NCI-H446 (cell line): ENCODE measurements at regions not wholly inside any gene's neighbourhood (a gene's known extent, or its start where the extent isn't known, plus 50 kb on each side); places are given as distances from the start of the nearest gene placed in this dataset.
A peak's percentile ranks its signal among the peaks of the same experiment; 100 is the strongest.

ENCODE experiments used
- DNase-seq, 2 experiments: peaks; one replicate each; lab custom pipeline; 2025; lab: John Stamatoyannopoulos, UW

DNA sequence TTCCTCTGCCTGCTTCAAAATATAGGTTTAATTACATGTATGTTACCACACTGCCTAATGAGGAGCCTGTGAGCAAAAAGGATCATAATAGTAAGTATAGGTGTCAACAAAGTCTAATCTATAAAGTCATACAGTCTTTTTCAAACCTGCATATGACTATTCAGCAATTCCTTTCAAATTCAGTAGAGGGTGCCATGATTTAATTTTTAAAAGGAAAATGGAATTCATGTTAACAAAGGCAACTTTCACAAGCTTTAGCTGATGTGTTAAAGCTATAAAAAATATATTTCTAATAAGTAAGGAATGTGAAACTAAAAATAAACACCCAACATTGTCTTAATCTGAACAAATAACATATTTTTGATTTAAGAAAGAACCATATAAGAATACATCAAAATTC, 52.1 kb downstream of the MPP7 start:
- DNase-seq: peak in 1 of 2 experiments; percentile 7

DNA sequence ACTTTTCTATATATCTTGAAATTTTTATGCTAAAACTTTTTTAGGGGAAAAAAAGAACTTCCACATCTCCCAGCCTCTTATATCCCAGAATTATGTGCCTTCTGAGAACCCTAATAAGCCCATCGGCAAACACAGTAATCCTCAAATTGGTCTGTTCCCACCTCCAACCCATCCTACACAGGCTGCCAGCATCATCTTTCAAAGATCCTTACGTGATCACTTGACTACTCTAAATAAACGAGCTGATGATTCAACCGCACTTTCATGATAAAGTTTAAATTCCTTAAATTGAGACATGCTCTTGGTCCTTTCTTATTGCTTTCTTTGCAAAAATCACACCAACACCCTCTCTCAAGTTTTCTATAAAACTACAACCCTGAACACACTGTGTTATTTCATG, 52.5 kb downstream of the MPP7 start:
- no peak for DNase-seq

DNA sequence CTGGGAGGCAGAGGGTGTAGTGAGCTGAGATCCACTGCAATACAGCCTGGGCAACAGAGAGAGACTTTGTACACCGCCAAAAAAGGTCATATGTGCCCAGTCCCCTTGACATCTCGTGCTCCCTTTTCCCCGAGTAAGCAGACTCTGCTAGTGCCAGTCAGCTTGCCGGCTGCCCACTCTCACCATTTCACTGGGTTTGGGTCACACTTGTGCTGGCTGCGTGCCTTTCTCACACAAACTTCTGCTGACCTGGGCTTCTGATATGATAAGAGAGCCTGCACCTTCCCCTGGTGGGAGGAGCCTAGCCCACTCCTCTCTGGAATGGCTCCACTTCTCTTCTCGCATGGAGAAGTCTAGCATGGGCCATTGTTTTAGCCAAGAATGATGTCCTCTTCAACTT, 53.4 kb downstream of the MPP7 start:
- DNase-seq: no peak

DNA sequence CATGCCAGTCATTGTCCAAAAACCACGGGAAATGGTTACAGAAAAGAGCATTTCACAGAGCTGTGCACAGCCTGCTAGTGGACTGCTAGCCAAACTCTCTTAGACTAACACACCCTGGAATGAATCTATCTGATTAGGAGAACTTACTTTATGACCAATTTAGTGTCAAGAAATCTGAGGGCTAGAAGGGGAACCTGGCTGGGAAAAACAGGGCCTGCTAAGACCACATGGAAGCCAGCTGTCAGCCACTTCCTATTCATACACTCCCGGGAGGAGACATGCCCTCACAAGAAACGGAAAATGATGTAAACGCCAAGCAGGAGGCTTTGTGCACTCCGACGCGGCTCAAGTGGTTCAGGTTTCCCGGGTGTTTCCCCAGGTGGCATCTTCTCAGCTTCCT, 54.8 kb downstream of the MPP7 start:
- no peak for DNase-seq

DNA sequence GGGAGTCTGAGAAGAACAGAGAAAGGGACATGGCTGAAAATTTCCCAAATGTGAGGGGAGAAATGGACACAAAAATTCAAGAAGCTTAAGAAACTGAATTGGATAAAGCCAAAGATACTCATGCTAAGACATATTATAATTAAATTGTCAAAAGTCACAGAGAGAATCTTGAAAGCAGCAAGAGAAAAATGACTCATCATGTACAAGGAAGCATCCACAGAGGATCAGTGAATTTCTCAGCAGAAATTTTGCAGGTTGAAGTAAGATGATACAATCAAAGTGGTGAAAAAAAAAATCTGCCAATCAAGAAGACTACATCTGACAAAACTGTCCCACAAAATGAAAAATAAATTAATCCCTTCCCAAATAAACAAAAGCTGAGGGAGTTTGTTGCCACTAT, 56.8 kb downstream of the MPP7 start:
- no peak for DNase-seq

DNA sequence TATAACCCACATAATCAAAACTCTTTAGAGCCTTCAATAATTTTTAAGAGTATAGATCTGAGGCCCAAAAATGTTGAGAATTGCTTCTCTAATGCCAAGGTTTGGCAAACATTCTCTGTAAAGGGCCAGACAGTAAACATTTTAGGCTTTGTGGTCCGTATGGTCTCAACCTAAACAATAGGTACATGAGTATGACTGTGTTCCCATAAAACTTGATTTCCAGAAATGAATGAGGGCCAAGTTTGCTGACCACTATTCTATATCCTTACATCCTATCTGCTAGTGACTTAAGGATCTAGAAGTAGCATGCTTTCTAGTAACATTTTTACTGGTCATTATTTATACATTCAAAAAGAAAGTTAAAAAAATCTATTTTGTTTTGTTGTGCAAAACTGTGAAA, 58.9 kb downstream of the MPP7 start:
- DNase-seq: no peak

DNA sequence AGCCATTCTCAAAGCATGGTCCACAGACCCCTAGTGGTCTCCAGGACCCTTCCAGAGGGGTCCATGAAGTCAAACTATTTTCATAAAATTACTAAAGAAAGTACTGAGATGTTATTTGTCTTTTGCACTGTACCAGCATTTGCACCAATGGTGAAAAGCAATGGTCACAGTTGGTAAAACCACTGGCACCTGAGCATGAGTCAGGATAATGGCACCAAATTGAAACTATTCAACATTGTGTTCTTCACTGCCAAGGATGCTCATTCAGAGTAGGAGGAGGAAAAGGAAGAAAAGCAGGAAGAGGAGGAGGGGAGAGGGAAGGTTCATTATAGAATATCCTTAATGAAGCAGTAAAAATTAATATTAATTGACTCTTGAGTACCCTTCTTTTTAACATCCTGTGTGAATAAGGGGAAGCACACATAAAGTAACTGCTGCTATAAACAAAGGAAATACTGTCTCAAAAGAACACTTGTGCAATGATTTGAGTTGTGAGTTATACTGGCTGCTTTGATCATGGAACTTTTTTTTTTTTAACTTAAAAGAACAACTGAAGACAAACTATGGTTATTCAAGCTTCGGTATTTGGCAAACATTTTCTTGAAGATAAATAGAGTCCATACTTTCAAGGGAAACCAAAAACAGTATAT, 60.2 kb downstream of the MPP7 start:
- DNase-seq: no peak

DNA sequence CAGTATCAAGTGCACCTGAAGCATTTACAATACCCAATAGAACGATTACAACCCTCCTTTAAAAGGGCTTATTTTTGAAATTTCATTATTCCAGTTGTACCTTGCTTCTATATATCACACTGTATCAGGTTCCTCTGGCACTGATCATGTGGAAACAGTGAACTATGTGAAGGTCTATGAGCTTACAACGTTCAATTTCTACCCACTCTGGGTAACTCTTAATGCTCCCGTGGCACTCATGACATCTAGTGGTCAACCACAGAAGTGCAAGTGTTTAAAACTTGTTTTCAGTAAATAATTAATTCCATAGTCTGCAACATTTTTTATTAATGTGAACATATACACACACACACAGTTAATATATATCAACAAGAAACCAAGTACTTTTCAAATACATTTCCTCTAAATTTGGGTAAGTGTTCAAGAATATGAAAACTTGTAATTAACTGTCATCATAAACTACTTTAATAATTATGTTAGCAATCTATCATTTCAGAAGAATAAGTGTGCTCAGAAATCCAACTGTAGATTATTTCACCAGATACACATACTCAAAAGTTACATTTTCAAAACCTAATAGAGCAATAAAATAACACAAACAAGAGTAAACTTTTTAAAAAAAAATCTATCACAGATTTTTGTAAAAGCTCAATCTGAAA, 61.0 kb downstream of the MPP7 start:
- peak in 1 of 2 experiments; percentile 54 for DNase-seq

DNA sequence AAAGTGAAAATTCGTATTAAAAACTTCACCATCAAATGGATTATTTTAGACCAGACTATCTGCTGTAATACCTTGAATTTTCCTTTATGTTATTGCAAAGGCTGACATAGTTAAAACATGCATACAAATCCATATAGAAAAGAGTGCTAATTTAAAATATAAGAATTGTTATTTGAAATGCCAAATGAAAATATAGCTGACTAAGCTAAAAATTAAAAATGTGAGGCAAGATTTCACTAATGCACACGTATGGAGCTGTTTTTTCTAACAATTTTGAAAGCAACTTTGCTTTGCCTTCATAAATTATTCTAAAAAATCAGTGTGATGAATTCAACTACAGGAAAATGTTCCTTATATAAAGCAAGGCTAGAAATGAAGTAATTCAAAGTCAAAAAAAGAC, 62.5 kb downstream of the MPP7 start:
- DNase-seq: no peak

DNA sequence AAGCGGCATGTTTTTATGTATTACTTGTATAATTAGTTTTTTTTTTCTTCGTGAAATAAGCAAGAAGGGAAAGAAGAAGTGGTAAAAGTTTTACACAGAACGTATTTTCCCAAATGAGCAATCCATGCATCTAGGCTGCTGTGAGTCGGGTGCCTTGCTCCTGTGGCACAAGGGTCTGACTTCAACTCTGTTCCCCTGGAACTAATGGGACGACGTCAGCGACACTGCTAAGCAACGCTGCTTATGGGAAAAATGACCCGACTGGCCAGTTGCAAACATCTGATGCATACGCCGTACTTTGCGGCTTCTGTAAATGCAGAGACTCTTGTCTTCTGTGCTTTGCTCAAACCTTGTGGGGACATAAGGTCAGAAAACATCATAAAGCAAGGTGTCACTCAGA, 66.3 kb downstream of the MPP7 start:
- DNase-seq: no peak

DNA sequence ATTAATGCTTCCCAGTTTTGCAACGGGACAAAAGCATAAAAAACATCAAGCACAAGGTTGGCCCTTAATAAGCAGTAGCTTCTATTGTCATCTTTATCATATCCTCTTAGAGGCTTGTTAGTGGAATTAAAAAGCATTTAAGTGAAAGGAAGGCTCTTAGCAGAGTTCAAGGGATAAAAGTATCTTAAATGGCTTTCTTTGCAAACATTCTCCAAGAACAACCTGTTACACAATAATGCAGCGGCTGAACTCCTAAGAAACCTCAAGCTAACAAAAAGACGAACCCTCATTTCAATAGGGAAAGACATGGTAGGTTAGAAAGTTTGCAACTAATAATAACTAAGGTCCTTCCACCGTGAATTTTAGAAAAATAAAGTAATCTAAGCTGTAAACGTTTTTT, 82.1 kb downstream of the MPP7 start:
- no peak for DNase-seq

DNA sequence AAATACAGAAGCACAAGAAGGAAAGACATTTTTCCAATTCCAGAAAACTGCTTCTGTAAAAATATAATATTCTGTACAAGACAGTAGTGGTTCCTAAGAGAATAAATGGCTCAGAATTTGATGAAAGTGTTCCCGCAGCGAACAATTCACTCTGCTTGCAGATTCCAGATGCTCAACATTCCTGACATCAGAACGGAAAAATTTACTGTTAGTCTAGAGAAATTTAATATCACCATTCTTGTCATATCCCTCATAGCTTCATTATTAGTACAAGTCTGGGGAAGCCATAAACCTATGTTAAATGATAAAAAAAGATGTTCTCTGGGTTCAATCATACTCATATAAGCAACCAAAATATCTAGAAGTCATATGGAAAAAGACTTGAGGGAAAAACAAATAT, 83.6 kb downstream of the MPP7 start:
- DNase-seq: no peak

DNA sequence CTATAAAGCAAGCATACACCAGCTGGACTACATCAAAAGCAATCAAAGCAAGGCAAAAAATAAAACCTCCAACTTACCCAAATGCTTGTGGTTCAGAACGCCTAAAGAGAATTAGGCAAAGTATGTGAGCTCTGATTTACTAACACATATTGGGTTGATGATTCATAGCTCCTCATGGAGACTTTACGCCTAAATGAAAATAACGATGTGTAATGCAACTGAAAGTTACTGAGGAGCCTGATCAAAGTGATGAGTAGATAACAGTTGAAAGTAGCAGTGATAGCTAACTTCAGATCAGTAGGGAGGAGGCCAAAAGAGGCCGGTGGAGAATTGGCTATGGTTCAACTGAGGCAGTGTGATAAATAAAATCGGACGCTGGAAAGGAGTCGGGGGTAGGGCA, 85.0 kb downstream of the MPP7 start:
- DNase-seq: no peak

DNA sequence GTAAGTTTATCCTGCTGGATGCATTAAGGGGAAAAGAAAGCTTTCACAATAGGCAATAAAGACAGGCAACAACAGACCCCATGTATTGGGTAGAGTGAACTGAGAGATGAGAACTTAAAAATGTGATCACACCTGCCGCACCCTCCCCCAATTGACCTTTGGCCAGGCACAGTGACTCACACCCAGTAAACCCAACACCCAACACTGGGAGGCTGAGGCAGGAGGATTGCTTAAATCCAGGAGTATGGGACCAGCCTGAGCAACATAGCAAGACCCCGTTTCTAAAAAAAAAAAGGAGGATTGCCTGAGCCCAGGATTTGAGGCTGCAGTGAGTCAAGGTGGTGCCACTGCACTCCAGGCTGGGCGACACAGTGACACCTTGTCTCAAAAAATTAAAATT, 86.9 kb downstream of the MPP7 start:
- no peak for DNase-seq

DNA sequence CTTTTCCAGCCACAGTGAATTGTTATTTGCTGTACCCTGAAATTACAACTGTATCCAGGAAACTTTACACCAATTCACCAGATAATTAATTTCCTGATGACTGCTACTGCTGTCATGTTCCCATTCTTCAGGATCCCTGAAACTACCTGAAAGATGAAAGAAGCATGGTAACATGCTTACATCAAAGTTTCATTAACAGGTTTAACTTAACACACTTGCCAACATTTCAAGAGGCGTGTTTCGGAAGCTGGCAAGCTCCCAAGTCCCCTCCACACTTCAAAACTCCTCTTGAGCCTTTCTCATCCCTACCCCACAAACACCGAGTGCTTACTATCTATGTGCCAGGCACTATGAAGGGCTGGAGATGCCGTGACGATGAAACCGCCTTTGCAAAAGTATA, 88.6 kb downstream of the MPP7 start:
- no peak for DNase-seq

DNA sequence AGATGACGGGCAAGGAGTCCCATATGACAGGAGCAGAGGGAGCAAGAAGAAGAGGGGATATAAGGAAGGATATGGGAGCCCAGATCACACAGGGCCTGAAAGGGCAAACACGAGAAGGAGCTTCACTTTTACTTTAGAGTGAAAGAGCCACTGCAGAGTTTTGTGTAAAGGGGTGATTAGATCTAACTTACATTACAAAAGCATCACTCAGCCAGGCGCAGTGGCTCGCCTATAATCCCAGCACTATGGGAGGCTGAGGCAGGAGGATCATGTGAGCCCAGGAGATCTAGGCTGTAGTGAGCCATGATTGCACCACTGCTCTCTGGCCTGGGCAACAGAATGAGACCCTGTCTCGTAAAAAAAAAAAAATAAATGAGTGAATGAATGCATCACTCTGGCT, 91.1 kb downstream of the MPP7 start:
- DNase-seq: no peak

DNA sequence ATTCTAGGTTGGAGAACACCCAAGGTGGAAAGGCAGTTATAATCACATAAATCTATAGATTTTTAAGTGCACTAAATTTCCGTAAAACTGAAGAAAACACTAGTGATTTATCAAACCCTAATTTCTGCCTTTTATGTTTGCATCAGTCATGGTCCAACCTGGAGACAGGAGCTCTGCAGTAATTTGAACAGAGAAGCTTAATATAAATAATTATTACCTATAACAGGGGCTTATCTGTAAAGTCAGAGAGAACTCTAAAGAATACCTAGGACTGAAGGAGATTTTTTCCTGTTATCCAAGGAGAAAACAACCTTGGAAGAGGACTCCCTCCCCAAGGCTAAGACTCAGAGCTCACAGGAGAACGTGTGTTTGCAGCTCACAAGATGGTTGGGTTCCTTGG, 95.1 kb downstream of the MPP7 start:
- no peak for DNase-seq

DNA sequence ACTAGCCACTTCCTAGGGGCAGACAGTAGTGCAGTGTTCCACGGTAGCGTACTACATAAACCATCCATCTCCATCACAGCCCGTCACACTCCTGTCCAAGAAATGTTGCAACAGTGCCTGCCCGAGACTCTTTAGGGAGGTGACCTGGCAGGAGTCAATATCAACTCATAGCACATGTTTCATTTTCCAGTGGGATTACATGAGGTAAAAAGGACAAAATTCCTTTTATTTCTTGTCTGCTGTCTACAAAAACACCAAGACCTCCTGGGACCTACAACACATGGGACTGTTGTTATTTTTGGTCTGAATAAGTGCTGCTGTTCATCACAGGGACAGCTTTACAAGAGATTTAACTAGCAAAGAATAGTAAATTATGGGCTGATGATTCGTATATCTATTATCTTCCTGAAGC, 99.9 kb downstream of the MPP7 start:
- DNase-seq: no peak

DNA sequence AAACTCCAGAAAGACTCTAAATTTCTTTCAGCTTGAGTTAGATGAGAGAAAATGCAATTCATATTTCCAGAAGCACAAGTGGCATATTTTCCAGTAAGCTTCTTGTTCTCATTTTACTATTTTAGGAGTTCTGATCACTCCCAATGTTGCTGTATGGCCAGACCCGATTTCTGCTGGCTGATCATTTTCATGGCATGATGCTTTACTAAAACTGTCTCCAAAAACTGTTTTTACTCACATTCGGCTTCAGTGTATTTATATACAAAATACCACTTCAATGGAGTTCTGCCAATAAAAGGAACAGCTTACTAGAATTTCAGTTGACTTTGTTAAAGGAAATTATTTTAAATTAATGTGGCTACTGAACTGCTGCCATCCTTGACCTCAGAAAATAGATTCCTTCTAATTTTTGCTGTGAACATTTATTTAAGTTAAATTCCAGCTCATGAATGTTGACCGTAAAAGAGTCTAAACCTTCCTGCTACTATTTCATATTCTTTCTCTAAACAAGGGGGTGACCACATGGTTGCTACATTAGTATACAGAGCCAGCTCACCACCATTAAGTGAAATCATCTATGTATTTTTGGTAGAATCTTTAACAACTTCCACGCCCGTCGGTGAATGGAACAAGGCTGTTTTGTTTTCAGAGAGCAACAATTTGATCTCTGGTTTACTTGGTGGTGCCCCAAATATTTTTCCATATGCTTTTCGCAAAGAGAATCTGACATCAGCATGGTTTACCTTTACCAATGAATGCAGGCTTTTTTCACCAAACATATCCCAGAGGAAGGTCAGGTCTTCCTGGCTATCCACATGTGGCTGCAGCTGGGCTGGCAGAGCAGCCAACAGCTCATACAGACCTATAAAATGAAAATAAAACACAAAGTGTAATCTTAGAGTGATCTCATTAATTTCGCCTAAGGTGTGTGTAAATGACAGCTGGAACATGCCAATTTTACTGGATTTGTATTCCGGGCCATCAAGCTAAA, 101.2 kb downstream of the MPP7 start:
- no peak for DNase-seq

DNA sequence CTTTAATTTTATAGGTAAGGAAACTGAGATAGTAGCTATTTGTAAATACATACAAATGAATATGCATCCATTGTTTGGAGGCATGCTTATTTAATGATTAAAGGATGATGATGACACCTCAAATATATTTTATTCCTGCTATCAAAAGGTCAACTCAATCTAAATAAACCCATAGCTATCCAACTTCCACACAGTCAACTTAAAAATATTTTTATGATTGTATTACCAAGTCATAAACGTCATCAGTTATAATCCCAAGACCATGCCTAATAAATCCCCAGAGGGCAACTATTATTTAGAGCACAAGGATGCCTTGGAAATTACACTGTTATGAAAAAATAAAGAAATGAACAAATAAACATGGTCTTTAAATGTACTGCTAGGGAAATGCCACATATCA, 102.1 kb downstream of the MPP7 start:
- DNase-seq: no peak

DNA sequence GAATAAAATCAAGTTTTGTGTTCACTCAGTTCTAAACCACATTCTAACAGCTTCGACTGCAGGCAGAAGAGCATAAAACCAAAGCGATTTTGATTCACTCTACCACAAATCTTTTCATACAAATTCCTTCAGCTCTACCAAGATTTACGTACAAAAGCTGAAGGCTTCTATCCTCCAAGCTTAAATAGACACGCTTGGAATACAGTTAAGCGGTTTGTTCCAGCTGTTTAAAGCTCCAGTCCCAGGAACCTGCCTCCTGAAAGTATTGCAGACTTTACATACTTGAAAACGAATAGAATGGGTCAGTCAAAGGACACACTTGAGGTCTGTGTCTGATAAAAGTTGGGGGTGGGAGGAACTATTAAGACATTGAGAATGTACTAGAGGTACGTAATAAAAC, 102.9 kb downstream of the MPP7 start:
- no peak for DNase-seq

DNA sequence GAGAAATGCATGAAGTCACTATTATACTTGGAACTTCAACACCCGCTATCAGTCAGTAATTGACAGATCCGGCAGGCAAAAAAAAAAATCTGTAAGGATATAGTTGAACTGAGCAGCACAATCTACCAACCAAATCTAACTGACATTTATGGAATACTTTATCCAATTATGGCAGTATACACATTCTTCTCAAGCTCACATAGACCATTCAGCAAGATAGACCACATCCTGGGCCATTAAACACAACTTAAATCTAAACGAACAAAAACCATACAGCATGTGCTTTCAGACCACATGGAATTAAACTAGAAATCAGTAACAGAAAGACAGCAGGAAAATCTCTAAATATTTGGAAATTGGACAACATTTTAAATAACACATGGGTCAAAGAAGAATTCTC, 112.7 kb downstream of the MPP7 start:
- DNase-seq: no peak

DNA sequence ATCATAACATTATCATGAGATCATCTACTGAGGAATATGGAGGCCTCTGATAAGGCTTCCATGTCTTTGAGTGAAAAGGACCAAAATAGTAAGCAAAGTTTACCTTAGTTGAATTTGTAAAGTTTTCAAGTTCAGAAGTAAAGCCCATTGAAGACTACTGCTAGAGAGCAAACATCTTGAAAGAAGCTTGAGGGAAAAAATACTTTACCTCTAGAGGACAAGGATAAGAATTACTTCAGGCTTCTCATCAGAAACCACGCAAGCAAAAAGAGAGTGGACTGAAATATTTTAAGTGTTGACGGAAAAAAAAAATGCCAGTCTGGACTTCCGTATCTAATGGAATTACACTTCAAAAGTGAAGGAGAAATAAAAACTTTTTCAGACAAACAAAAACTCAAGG, 114.3 kb downstream of the MPP7 start:
- DNase-seq: no peak
